HG02798 (cell line): ENCODE measurements at regions not wholly inside any gene's neighbourhood (a gene's known extent, or its start where the extent isn't known, plus 50 kb on each side); places are given as distances from the start of the nearest gene placed in this dataset.

Source experiments
- ATAC-seq: cut with Tn5 transposase; IDR thresholded peaks from one replicate; pipeline ENCODE4 v1.9.1; 2021; ENCODE audit warnings: mild to moderate bottlenecking; ENCODE audit not compliant: unreplicated experiment, poor library complexity

DNA sequence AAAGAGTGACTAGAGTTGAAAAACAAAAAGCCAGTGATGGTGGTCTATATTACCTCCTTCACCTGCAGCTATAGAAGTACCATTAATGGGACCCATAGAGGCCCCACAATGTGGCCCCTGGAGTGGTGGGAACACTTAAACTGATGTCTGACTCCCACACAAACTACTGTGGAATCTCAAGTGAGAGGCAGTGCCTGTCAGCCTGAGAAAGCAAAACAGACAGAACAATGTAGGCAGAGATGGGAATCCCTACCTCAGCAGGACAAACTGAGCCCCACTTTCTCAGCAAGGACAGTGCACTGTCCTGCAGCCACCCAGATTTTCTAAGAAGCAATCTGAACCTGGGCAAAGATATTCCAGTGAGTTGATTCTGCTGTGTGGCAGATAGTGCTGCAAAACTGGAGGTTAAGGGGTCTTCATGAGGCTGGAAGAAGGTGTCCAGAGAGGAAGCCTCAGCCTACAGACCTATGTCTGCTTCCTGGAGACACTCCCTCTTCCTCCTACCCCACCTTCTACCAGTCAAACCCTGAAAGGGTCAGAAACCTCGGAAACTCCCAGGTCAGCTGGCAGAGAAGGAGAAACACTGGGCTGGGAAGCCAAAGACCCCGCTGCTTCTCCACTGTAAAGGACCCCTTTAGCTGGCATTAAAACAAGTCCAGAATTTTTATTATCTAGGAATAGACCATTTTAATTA lies 228.7 kb downstream of the C1orf94 start:
- ATAC-seq, result no peak

DNA sequence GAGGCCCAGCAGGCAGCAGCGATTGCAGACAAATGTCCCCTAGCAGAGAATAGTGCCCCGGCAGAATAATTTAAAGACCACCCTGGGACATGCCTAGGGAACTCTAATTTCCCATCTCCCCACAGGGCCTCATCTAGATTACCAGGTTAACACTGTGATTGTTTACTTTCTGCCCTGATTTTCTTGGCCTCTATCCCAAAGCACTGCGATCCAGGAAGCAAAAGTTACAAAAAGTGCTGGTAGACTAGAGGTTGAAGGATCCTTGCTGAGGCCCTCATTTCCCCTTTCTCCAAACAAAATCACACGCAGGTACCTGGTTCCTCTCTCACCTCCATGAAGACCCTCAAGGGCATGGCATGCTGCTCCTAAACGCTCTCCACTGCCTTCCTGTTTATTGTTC lies 229.7 kb downstream of the C1orf94 start:
- ATAC-seq, result no peak

DNA sequence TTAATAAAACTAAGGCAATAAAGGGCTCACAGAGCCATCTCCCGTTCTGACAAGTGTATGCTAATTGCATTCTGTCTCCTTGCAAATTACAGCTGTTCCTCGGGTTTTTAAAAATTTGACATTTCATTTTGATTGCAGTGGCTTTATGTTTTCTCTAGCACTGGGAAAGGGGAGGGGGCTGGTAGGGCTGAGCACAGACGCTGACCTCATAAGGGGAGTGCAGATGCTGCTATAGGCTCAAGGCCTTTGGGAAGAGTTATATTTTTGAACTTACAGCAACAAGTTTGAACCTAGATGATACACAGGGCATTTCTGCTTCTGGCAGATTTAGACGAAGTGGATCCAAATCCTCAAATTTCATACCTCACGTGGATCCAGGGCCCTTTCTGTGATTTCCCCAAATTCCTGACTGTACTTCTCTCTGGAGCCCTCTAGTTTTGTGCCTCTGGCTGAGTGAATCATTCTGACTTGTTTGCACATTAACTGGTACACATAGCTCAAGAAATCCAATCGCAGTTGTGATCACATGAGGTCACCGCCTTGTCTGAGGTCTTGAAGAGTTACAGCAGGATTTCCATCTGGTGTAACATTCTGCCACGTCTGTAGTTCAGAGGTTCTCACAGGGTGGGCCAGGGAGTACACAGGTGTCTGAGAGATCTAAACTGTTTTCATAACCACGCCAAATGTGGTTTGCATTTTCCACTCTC lies 230.3 kb downstream of the C1orf94 start:
- ATAC-seq, result no peak

DNA sequence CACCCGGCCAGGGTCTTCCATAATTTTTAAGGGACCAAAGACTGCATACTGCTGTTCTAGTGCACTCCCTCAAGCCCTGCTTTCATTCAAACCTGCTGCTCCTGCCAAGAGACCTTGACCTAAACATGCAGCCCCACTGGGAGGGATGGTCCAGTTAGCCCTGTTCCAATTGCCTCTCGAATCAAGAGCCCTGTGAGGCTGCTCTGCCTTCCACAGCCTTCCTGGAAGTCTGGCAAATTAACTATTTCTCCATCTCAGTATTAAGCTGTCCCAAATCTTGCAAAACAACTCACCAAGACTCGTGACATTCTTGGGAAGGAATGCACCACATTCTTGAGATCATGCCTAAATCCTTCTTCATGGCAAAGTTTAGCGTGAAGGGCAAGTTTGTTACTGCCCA lies 231.3 kb downstream of the C1orf94 start:
- ATAC-seq, result no peak

DNA sequence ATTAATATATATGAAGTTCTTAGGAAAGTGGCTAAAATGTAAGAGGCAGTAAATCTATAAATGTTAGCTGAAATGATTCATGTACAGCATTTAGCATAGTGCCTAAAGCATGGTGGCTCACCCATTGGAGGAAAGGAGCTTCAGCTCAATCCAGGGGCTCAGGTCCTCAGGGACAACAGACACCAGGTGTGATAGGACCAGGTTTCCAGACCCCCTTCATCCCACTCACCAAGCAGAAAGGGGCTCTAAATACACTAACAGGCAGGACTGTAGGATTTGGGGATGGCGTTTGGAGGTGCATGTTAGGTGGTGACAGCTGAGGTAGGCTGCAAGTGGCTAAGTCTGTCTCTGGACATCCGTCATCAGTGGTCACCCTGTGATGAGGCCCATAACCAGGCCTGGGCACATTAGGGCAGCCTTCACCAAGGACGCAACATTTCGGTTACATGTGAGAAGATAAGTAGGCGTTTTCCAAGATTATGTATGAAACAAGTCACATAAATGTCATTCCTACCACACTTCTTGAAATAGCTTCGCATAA lies 233.1 kb downstream of the C1orf94 start:
- no peak for ATAC-seq

DNA sequence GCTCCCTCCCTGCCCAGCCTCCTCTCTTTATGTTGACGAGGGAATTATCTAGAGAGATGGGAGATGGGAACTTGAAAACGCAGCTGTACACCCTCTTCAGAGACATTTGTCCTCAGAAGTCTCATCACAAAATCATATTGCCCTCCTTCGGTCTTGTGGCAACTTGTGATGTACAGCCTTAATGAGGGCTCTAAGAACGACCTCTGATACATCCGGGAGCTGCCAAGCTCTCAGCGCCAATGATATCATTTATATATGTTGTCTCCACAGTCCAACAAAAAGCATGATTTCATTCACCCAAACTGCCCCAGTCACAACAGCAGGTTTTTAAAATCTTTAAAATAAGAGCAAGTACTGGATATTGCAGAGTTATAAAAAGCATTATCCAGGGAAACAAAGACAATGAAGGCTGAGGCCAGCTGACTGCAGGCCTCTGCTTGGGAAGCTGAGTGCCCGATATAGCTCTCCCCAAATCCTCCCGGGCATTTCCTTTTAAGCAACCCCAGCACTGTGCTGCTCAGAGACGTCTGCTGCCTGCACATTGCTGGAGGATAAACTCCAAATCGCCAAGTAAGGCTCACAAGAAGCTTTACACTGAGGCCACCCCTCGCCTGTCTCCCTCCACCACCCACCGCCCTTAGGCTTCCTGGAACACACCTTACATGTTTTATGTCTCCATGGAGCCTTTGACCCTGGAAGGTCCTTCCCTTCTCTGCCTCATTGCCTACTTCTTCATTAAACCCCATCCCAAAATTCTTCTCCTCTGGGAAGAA lies 236.1 kb downstream of the C1orf94 start:
- no peak for ATAC-seq

DNA sequence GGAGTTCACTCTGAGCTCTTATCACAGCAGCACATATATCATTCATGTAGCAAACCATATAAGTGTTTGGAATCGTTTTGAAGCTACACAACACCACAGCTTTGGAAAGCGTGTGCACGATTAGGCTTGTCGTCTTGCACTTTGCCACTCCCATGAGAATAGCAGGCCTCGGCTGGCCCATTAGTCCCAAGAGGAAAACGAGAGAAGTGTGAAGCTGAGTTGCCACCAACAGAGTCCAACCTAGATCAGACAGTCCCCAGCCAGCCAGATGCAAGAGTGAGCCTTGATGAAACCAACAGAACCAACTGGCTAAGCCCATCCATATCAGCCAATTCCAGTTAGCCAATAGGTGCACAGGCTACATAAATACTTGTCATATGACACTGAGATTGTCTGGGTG lies 238.4 kb downstream of the C1orf94 start:
- ATAC-seq, result no peak

DNA sequence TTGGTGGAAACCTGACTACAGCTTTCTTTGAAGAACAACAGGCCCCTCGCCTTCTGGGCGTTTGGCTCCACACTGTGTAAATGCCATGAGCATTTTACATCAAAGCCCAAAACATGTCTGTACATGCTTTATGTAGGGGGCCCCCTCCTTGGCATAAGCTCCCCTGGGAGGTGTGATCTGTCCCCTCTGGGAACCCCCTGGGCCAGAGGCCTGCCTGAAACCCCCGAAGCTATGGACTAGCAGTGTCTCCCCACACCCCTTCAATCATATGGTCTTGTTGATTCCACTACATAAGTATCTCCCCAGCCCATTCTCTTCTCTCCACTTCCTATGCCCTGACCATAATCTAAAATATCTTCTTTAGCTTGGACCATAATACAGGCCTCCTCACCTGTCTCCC lies 241.5 kb downstream of the C1orf94 start:
- no peak for ATAC-seq

DNA sequence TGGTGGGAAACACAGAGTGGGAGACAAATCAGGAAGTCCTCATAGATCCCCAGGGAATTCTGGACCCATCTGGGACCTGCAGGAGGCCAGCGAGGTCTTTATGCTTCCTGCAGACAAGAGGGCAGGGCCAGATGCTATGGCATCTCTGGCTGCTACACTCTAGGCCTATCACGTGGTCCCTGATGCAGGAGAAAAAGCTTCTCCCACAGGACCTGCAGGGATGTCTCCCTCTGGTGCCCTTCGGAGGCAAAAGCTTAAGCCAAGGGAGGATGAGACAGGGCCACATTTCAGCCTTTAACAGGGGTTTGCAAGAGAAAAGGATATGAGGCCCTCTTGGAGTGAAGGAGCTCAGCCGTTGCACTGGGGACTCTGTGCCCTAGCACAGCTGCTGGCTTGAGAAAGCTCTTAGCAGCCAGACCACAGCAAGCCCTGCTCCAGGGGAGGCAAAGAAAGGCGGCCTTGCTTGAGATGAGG lies 243.0 kb downstream of the C1orf94 start:
- ATAC-seq, result no peak

DNA sequence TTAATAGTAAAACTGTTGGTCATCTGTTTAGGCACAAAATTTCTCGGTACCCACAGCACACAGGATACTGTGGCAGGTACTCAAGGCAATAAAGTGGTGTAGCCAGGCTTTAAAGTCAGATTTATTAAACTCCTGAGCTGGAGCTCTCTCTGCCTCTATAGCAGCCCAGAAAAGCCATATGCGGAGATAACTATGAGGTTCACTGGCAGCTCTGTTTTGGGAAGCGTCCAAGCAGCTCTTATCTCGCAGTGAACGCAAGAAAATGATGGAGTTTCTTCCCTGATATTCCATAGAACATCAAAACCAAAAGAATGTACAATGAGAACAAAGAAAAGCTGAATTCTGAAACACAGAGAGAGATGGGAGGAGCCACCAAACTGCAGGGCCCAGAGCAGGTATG lies 248.3 kb downstream of the C1orf94 start:
- ATAC-seq, result no peak

DNA sequence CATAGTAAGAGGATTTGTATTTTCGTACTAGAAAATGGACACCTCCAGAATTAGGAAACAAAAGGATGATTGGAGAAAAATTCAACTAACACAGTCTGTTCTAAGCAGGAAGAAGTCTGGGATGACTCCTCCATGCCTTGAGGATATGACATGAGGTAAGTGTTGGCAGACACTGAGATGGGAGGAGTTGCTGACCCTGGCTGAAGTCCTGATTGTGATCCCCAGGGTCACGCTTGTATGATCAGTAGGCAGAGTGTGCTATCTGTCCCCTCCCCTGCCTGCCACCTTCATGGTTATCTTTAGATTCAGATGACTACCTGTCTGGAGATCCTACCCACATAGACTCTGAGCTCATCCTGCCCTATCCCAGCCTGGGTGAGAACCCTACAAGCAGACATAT lies 249.1 kb downstream of the C1orf94 start:
- no peak for ATAC-seq

DNA sequence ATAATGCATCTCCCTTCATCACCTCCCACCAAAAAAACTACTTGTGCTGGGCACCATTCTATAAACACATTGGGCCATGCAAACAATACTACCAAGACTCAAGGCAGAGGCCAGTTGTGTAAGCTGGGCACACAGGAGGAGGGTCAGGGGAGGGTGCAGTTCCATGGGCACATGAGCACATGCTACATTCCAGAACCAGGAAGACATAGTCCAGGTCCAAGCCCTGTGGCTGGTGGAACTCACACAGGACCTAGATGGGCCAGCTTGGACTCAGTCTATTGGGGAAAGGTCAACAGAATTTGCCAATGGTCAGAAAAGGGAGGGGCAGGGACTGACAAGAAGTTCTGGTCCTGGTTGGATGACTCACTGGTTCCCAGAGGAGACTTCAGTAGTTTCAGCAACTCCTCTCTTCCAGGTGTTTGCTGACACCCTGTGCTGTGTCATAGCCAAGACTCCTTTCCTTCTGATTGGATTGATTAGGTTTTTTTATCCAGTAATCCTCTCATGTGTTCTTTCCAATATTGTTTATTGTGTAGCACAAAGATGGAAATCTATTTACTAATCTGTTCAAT lies 249.7 kb downstream of the C1orf94 start:
- no peak for ATAC-seq

DNA sequence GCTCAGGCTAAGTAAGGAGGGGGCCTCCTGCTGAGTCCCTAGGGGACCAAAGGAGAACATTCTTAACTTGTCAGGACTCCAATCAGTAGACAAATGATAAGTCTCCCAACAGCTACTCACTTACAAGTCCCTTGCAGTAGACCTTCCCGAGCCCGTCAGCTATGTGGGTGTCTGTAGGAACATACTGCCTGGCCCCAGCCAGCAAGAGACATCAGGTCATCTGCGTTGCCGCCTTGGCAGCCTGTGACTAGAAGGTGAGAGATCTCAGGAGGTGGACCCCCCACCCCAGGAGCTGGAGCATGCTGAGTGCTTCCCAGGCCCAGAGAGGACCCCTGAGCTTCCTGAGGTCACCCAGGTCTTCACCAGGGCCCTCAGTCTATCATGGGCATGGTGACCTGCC lies 250.5 kb downstream of the C1orf94 start:
- ATAC-seq, result no peak

DNA sequence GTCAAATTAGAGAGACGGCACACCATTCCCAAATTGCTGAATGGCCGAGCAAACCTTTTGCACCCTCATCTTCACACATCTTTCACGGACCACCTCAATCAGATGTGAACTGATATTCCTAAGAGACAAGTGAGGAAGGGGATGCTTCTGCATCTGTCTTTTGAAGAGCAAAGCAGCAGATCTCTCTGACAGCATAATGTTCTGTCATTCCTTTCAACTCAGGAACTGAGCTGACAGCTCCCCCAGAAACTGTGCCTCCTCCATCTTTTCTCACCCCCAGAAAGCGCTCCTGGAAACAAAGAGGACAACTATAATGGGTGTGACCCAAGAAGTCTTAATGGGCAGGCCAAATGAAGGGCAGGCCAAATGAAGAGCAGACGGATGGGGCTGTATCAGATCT lies 256.4 kb downstream of the C1orf94 start:
- ATAC-seq, result no peak

DNA sequence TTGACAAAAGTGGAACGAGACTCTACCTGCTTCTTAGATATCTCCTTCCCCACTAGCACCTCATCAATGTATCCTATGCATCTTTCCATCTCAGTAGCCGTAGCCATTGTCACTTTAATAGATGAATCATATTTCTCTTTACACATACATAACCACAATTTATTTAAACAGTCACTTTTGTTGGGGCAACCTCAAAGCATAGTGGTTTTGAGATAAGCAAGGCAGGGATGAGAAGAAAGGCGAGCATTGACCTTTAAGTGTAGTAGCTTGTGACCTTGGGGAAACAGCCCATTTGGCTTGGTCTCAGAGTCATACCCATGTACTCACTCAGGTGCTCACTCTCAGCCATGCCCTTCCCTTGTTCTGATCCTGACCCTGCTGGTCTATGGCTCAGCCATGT lies 260.1 kb downstream of the C1orf94 start:
- no peak for ATAC-seq

DNA sequence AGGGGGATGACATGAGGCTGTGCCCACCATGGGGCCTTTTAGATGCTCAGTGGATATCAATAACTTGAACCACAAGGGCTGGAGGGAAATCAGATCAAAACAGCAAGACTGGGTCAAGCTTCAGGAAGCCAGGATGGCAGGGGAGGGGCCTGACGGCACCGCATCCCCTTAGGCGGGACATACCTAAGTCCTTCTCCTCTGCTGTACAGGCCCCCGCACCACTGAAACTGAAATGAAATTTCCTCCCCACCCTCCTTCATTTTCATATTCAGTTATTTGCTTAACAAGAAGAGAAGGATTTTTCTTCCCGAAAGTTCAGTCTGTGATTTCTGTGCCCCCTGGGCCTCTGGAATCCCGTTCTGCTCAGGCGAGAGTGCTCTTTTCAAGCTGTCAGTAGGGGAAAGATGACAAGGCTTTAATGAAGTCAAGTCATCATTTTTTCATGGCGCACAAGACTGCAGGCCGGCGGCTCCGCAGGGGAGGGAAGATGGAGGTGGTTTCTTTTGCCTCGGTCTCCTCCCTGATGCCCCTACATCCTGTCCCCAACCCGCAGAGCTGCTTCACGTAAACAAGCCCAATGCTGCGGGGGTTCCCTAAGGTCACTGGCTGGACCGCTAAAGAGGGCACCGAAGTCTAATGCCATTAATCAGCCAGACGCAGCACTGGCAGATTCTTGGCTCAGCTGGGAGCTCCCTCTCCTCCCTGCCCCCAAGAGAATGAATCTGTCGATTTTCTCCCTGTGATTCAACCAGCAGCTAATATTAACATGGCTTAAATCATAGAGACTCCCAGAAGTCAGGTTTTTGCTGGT lies 264.8 kb downstream of the C1orf94 start:
- ATAC-seq, result no peak

DNA sequence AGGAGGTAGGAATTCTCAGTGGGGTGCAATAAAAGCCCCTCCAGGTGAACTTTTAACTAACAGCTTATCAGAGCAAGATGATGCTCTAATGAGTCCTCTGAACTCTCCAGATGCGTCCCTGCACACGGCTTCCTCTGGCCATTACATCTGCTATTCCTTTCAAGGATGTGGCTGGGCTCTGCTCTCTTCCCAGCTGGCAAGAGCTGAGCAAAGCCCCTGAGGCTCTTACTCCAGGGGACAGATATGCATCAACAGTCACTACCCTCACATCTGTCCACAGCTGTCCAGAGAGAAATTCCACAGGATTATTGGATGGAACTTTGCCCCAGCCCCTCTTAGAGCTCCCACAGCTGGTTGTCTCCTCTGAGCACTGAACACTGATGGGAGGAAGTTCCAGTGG lies 267.8 kb downstream of the C1orf94 start:
- ATAC-seq, result no peak

DNA sequence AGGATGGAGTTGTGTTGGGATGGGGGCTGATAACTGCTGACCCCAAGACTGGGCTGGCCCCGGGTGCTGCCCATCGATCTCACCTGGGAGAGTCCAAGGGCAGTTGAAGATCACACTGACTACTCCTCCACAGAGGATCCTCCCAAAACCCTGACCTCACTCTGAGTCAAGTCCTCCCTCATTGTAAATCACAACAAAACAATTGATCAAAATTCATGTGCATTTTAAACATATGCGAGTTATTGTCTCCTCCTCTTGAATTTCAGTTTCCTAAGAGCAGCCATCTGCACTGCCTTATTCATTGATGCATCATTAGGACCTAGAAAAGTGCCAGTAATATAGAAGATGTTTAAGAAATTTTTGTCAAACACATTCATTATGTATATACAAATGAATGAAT lies 273.6 kb downstream of the C1orf94 start:
- ATAC-seq, result no peak

DNA sequence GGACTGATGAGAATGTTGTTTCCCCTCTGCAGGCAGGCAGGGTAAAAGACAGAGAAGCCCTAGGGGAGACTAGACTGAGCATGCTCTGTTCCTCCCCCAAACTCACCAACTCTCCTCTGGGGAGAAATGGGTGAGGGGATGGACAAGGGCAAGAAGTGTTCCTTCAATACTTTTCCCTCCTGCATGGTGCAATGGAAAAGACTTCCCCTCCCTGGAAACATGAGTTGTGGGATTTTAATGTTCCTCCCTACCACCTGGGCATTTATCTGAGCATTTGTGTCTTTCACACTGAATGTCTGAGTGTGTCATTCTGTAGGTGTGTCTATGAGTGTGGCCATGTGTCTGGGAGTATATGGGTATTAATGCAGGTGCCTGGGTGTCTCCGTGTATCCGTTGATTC lies 275.7 kb downstream of the C1orf94 start:
- no peak for ATAC-seq

DNA sequence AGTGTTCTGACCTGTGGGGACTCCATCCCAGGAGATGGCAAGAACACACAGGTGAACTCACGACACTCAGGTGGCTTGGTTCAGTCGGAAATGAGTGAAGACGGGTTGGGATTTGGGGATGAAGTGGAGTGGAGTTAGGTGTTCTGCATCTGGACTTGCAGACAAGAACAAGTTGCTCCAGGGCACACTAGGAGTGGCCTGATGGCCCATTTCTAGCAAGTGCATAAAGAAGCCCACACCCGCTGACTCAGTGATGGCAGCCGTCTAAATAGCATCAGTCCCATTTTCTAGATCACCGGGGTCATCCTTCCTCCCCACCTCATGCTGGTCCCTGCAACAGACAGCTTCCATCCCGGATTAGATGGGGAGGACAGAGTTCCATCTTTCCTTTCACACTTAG lies 278.4 kb downstream of the C1orf94 start:
- no peak for ATAC-seq
